HCT116 (cell line): ENCODE measurements at regions not wholly inside any gene's neighbourhood (a gene's known extent, or its start where the extent isn't known, plus 50 kb on each side); places are given as distances from the start of the nearest gene placed in this dataset.

Experiments used
- ATAC-seq: fragments of 200-7000 bp; cut with Tn5 transposase; 2 replicates; pipeline ENCODE4 v1.9.1; 2020; ENCODE audit warnings: mild to moderate bottlenecking, moderate library complexity
- BruUV-seq: library from RNA; stranded (reverse); fragments of 400-500 nt; replicated peaks from 2 replicates; lab custom pipeline; 2021; lab: Mats Ljungman, UMichigan
- CTCF ChIA-PET: fragments of 300-600 bp; sonication (Branson Sonifier 250); formaldehyde crosslinking; loops from one replicate; lab custom pipeline; 2021; ENCODE audit warnings: antibody characterized with exemption; lab: Charles Lee
- POLR2A ChIA-PET: fragments of 300-600, 350-600 bp; sonication (Branson Sonifier 250); formaldehyde crosslinking; loops from one replicate; lab custom pipeline; 2021; ENCODE audit warnings: antibody characterized with exemption; lab: Charles Lee
- RAD21 ChIA-PET, 2 experiments: fragments of 300-600 bp; sonication (Branson Sonifier 250); formaldehyde crosslinking; loops; one replicate each; lab custom pipeline; 2023; ENCODE audit warnings: low total read pairs in 2 of 2; ENCODE audit not compliant: uncharacterized antibody in 2 of 2, unreplicated experiment in 2 of 2, low non-redundant PET in 1 of 2; lab: Charles Lee
- DNase-seq: peaks from one replicate; pipeline ENCODE4 v3.0.0-alpha.2; 2010; ENCODE audit warnings: low read depth, low spot score
- H2AFZ ChIP-seq: fragments of 200-600 bp; shearing (Covaris generic), sonication (generic); 2 replicates; pipeline ENCODE4 v1.6.1; 2017; ENCODE audit warnings: low read depth, mixed run types, mixed read lengths, antibody characterized with exemption, low read length; ENCODE audit not compliant: poor library complexity, severe bottlenecking
- H3K27ac ChIP-seq: 2 replicates; pipeline ENCODE4 v1.5.1; 2012; ENCODE audit warnings: low read depth, low read length
- H3K27me3 ChIP-seq: fragments of 200-600 bp; sonication (generic); 2 replicates; pipeline ENCODE4 v1.6.1; 2016; ENCODE audit warnings: mixed run types, low read length, mixed read lengths; ENCODE audit not compliant: insufficient read depth
- H3K36me3 ChIP-seq, 2 experiments: fragments of 200-500 bp in 1 of 2; fragments of 200-600 bp in 1 of 2; sonication (Bioruptor generic) in 1 of 2; sonication (generic) in 1 of 2; 2 replicates each; pipeline versions ENCODE4 v1.5.1 to v1.6.1; 2014 to 2016; ENCODE audit warnings: low read length in 2 of 2, inconsistent platforms in 1 of 2, mixed read lengths in 1 of 2, mixed run types in 1 of 2; ENCODE audit not compliant: insufficient read depth in 2 of 2, control insufficient read depth in 1 of 2
- H3K4me1 ChIP-seq, 2 experiments: fragments of 200-600 bp in 1 of 2; sonication (generic) in 1 of 2; 2 replicates each; pipeline versions ENCODE4 v1.5.1 to v1.6.1; 2012 to 2017; ENCODE audit warnings: low read length in 2 of 2, inconsistent platforms in 1 of 2, mild to moderate bottlenecking in 1 of 2, mixed read lengths in 1 of 2, mixed run types in 1 of 2, moderate library complexity in 1 of 2; ENCODE audit not compliant: insufficient read depth in 2 of 2, control insufficient read depth in 1 of 2
- H3K4me2 ChIP-seq: fragments of 200-600 bp; sonication (generic); 2 replicates; pipeline ENCODE4 v1.6.1; 2017; ENCODE audit warnings: mixed run types, low read length, mixed read lengths
- H3K4me3 ChIP-seq, 2 experiments: fragments of 200-600 bp in 1 of 2; sonication (generic) in 1 of 2; replicated peaks in 1 of 2; 2 replicates each; pipeline ENCODE4 v1.5.1; 2011 to 2016; ENCODE audit warnings: low read length in 2 of 2, control low read depth in 1 of 2, low read depth in 1 of 2, mild to moderate bottlenecking in 1 of 2, mixed read lengths in 1 of 2, mixed run types in 1 of 2
- H3K79me2 ChIP-seq: fragments of 200-600 bp; sonication (generic); 2 replicates; pipeline ENCODE4 v1.6.1; 2017; ENCODE audit warnings: mild to moderate bottlenecking, mixed run types, low read length, moderate library complexity, mixed read lengths; ENCODE audit not compliant: insufficient read depth
- H3K9ac ChIP-seq: fragments of 200-600 bp; sonication (generic); 2 replicates; pipeline ENCODE4 v1.6.1; 2016; ENCODE audit warnings: low read length, mixed read lengths
- H3K9me2 ChIP-seq: fragments of 200-600 bp; sonication (generic), shearing (Covaris generic); 2 replicates; pipeline ENCODE4 v1.6.1; 2017; ENCODE audit warnings: mixed run types, mild to moderate bottlenecking, moderate library complexity; ENCODE audit not compliant: insufficient read depth
- H3K9me3 ChIP-seq, 2 experiments: fragments of 200-500 bp in 1 of 2; fragments of 200-600 bp in 1 of 2; sonication (Bioruptor generic) in 1 of 2; sonication (generic) in 1 of 2; 2 replicates each; pipeline ENCODE4 v1.6.1; 2014 to 2017; ENCODE audit warnings: low read length in 2 of 2, mixed read lengths in 2 of 2, inconsistent platforms in 1 of 2, low read depth in 1 of 2, mild to moderate bottlenecking in 1 of 2, mixed run types in 1 of 2, moderate library complexity in 1 of 2; ENCODE audit not compliant: control insufficient read depth in 1 of 2, insufficient read depth in 1 of 2
- H4K20me1 ChIP-seq: fragments of 200-600 bp; sonication (generic), shearing (Covaris generic); 2 replicates; pipeline ENCODE4 v1.6.1; 2017; ENCODE audit warnings: mixed run types, mild to moderate bottlenecking, moderate library complexity; ENCODE audit not compliant: insufficient read depth
- ATF3 ChIP-seq: IDR thresholded peaks from 2 replicates; pipeline ENCODE4 v1.6.1; 2012
- CBX3 ChIP-seq: IDR thresholded peaks from 2 replicates; pipeline ENCODE4 v1.6.1; 2012; ENCODE audit warnings: low read depth
- CEBPB ChIP-seq: IDR thresholded peaks from 2 replicates; pipeline ENCODE4 v1.6.1; 2012; ENCODE audit warnings: low read depth
- CTCF ChIP-seq, 3 experiments: fragments of 200-600 bp in 1 of 3; sonication (generic) in 1 of 3; IDR thresholded peaks in 2 of 3; conservative IDR thresholded peaks in 1 of 3; 2 replicates each; pipeline ENCODE4 v1.5.1; 2012 to 2017; ENCODE audit warnings: low read depth in 2 of 3, low read length in 2 of 3, antibody characterized with exemption in 1 of 3, borderline replicate concordance in 1 of 3, control low read depth in 1 of 3, mild to moderate bottlenecking in 1 of 3, mixed read lengths in 1 of 3, mixed run types in 1 of 3, moderate library complexity in 1 of 3; ENCODE audit not compliant: insufficient read depth in 1 of 3
- ELF1 ChIP-seq: IDR thresholded peaks from 2 replicates; pipeline ENCODE4 v1.6.1; 2012; ENCODE audit warnings: low read depth, borderline replicate concordance
- EZH2phosphoT487 ChIP-seq: fragments of 200-600 bp; IDR thresholded peaks from 2 replicates; pipeline ENCODE4 v1.6.1; 2018; ENCODE audit warnings: antibody characterized with exemption, borderline replicate concordance
- FOSL1 ChIP-seq: IDR thresholded peaks from 2 replicates; pipeline ENCODE4 v1.6.1; 2012; ENCODE audit warnings: low read depth
- JUND ChIP-seq: IDR thresholded peaks from 2 replicates; pipeline ENCODE4 v1.6.1; 2012
- MAX ChIP-seq: IDR thresholded peaks from 2 replicates; pipeline ENCODE4 v1.6.1; 2012
- POLR2A ChIP-seq: IDR thresholded peaks from 2 replicates; pipeline ENCODE4 v1.7.0; 2011; ENCODE audit warnings: borderline replicate concordance; ENCODE audit not compliant: insufficient read depth, insufficient read length; ENCODE audit errors: extremely low read depth
- POLR2AphosphoS5 ChIP-seq: IDR thresholded peaks from 2 replicates; pipeline ENCODE4 v1.6.1; 2011; ENCODE audit warnings: mild to moderate bottlenecking, low read depth, low read length, moderate library complexity
- RAD21 ChIP-seq: IDR thresholded peaks from 2 replicates; pipeline ENCODE4 v1.6.1; 2012; ENCODE audit warnings: low read depth, mild to moderate bottlenecking
- REST ChIP-seq: IDR thresholded peaks from 2 replicates; pipeline ENCODE4 v1.6.1; 2012; ENCODE audit warnings: low read depth
- SIN3A ChIP-seq: IDR thresholded peaks from 2 replicates; pipeline ENCODE4 v1.6.1; 2012; ENCODE audit warnings: low read depth
- ZFX ChIP-seq: fragments of 450-650 bp; IDR thresholded peaks from 2 replicates; pipeline ENCODE4 v1.6.1; 2017
- intact Hi-C: fragments of 100-400 bp; cut with micrococcal nuclease; formaldehyde crosslinking; loops from 2 replicates; pipeline ENCODE4 v1.10.0; 2022

- H3K36me3 ChIP-seq: no peaks in the 10 kb centered on the region
- no peaks in the 10 kb centered on the region for H4K20me1 ChIP-seq
- TF ChIP-seq EZH2phosphoT487 (no peak), FOSL1 (no peak)
- ChIA-PET RAD21 (no interaction called here), POLR2A (no interaction called here), CTCF (interaction anchor here (1.1 to 1.7 kb wide), 2 partner anchors 17 to 20 kb away, joined by 3 to 5 read pairs; no protein-coding TSS in a partner anchor)
- no peaks in the 10 kb centered on the region for H3K4me1 ChIP-seq
- no peak overlapping the region for H3K4me2 ChIP-seq
- no peak overlapping the region for H3K4me3 ChIP-seq
- H3K9me2 ChIP-seq: no peaks in the 10 kb centered on the region
- intact Hi-C loops: no loop called here
- H3K9me3 ChIP-seq: no peaks in the 10 kb centered on the region
- no peak for DNase-seq
- BruUV-seq: no TSS peak
- ATAC-seq: no peak
- no peak overlapping the region for H2AFZ ChIP-seq
- no peak overlapping the region for H3K27ac ChIP-seq
- no peak overlapping the region for H3K9ac ChIP-seq
- no peaks in the 10 kb centered on the region for H3K79me2 ChIP-seq
- no peaks in the 10 kb centered on the region for H3K27me3 ChIP-seq
Observed at GRCh38 chr7:149642589-149642988, 130.8 kb downstream of the ZNF467 start.

- H3K4me1 ChIP-seq: no peaks in the 10 kb centered on the region
- ChIA-PET RAD21 (no interaction called here), POLR2A (no interaction called here), CTCF (no interaction called here)
- no peak overlapping the region for H3K9ac ChIP-seq
- H4K20me1 ChIP-seq: no peaks in the 10 kb centered on the region
- no peak overlapping the region for H2AFZ ChIP-seq
- H3K4me2 ChIP-seq: no peak overlapping the region
- no peaks in the 10 kb centered on the region for H3K36me3 ChIP-seq
- no TSS peak for BruUV-seq
- ATAC-seq (no peak), DNase-seq (no peak)
- H3K4me3 ChIP-seq: no peak overlapping the region
- no peak overlapping the region for H3K27ac ChIP-seq
- H3K9me2 ChIP-seq: no peaks in the 10 kb centered on the region
- intact Hi-C loops: no loop called here
- no peaks in the 10 kb centered on the region for H3K27me3 ChIP-seq
- no peaks in the 10 kb centered on the region for H3K79me2 ChIP-seq
- no peaks in the 10 kb centered on the region for H3K9me3 ChIP-seq
- no peak for TF ChIP-seq FOSL1
- TF ChIP-seq CBX3: no peak
- TF ChIP-seq ZFX: no peak
- no peak for TF ChIP-seq MAX
- no peak for TF ChIP-seq CEBPB
- no peak for TF ChIP-seq REST
- TF ChIP-seq EZH2phosphoT487: no peak
- no peak for TF ChIP-seq SIN3A
- no peak for TF ChIP-seq POLR2AphosphoS5
- no peak for TF ChIP-seq RAD21
- TF ChIP-seq ATF3: no peak
- no peak for TF ChIP-seq ELF1
- no peak for TF ChIP-seq POLR2A
- TF ChIP-seq JUND: no peak
- TF ChIP-seq CTCF (IDR thresholded peaks at IDR 0.05 in 2 of 3, conservative IDR thresholded peaks at IDR 0.05 in 1 of 3; ENCODE audit: borderline replicate concordance in 1 of 3, insufficient read depth in 1 of 3, low read depth in 2 of 3, low read length in 2 of 3): no peak
Observed at GRCh38 chr7:149638566-149639320, 134.6 kb downstream of the ZNF467 start.
